Adrenal gland (tissue), 9 donors: ENCODE measurements at regions not wholly inside any gene's neighbourhood (a gene's known extent, or its start where the extent isn't known, plus 50 kb on each side); places are given as distances from the start of the nearest gene placed in this dataset.
"Not testable (repeated sequence)": the region's sequence is repeated elsewhere in the genome, so short reads cannot be mapped to it uniquely, and the experiment has no call there.

Experiments used
- DNase-seq, 7 donors: peaks; one replicate each; pipeline ENCODE4 v3.0.0-alpha.2; 2019 to 2020
- H3K27ac ChIP-seq, 5 donors: fragments of 200-600 bp; sonication (generic) in 4 of 5; 1 replicate in 3 of 5; 2 replicates in 2 of 5; pipeline versions ENCODE4 v1.5.1 to v1.8.0; 2016 to 2020; ENCODE audit warnings: mild to moderate bottlenecking in 1 of 5
- H3K27me3 ChIP-seq: fragments of 200-600 bp; 2 replicates; pipeline ENCODE4 v1.8.0; 2021
- H3K36me3 ChIP-seq, 2 donors: fragments of 200-600 bp; replicated peaks in 1 of 2; 1 replicate in 1 of 2; 2 replicates in 1 of 2; pipeline versions ENCODE4 v1.5.1 to v1.8.0; 2018 to 2022
- H3K4me1 ChIP-seq, 2 donors: fragments of 200-600 bp; replicated peaks in 1 of 2; 1 replicate in 1 of 2; 2 replicates in 1 of 2; pipeline versions ENCODE4 v1.5.1 to v1.8.0; 2018 to 2021
- H3K4me3 ChIP-seq, 4 donors: fragments of 200-600 bp; sonication (generic) in 3 of 4; one replicate each; pipeline ENCODE4 v1.5.1; 2016 to 2018
- H3K9me3 ChIP-seq, 3 donors: fragments of 200-600 bp; sonication (generic) in 1 of 3; replicated peaks in 1 of 3; 1 replicate in 2 of 3; 2 replicates in 1 of 3; pipeline versions ENCODE4 v1.5.1 to v1.8.0; 2016 to 2021
- CTCF ChIP-seq, 6 experiments: fragments of 450-650 bp in 4 of 6; fragments of 200-600 bp in 2 of 6; sonication (generic) in 1 of 6; IDR thresholded peaks; 1 replicate in 5 of 6; 2 replicates in 1 of 6; pipeline versions ENCODE4 v1.5.1 to v1.8.0; 2016 to 2021; ENCODE audit warnings: antibody characterized with exemption in 6 of 6, mild to moderate bottlenecking in 2 of 6, moderate library complexity in 1 of 6
- POLR2A ChIP-seq, 2 donors: fragments of 450-650 bp; IDR thresholded peaks; one replicate each; pipeline ENCODE4 v1.6.1; 2017; ENCODE audit warnings: antibody characterized with exemption in 2 of 2, mild to moderate bottlenecking in 2 of 2, moderate library complexity in 1 of 2
- WGBS, 4 donors: extraction: QIAGEN DNeasy Blood & Tissue Kit in 2 of 4; methylation state at CpG; one replicate each; pipeline versions ENCODE4 v1.1.5 to v1.1.7; 2013 to 2017; 5-methylcytosine and 5-hydroxymethylcytosine counted together
- intact Hi-C, 2 donors: fragments of 100-400 bp; cut with DNase I; formaldehyde crosslinking; loops; one replicate each; pipeline versions ENCODE4 v1.14.1 to v1.15.0; 2022 to 2023
- donor health status: healthy with polysubstance abuse.
- donor health status: Bipolar disorder and iron deficiency.
- donor health status: DM: yes; HTN: yes; CAD: no.
- donor health status: DM: no; HTN: no; CAD: no.
- donor health status: DM: no; HTN: no; CAD: no.

- Histone ChIP-seq H3K9me3 (no peaks in the 10 kb centered on the region), H3K36me3 (no peaks in the 10 kb centered on the region), H3K27ac (no peak overlapping the region), H3K4me3 (no peak overlapping the region), H3K27me3 (peaks cover 12% of the 10 kb centered on the region), H3K4me1 (no peaks in the 10 kb centered on the region)
- intact Hi-C loops = no loop called here
- DNase-seq = no peak
- WGBS, 4 donors = 75 to 100% (median 90%) methylated on average over 1 to 6 of the region's 6 CpGs
- TF ChIP-seq POLR2A (IDR thresholded peaks at IDR 0.05) = no peak
- no peak for TF ChIP-seq CTCF (IDR thresholded peaks at IDR 0.05)
Measured at GRCh38 chrX:113392355-113392754, 551.7 kb upstream of the AMOT start.

- intact Hi-C loops = no loop called here
- H3K36me3 ChIP-seq = no peaks in the 10 kb centered on the region
- no peaks in the 10 kb centered on the region for H3K9me3 ChIP-seq
- 80 to 96% (median 88%) methylated on average over 13 of the region's 13 CpGs for WGBS, 4 donors
- no peak for DNase-seq
- no peaks in the 10 kb centered on the region for H3K4me1 ChIP-seq
- peaks cover 12% of the 10 kb centered on the region for H3K27me3 ChIP-seq
- H3K4me3 ChIP-seq = no peak overlapping the region
- TF ChIP-seq CTCF (IDR thresholded peaks at IDR 0.05) = no peak
- no peak for TF ChIP-seq POLR2A (IDR thresholded peaks at IDR 0.05)
- no peak overlapping the region for H3K27ac ChIP-seq
Measured at GRCh38 chrX:113391875-113392274, 551.2 kb upstream of the AMOT start.

GRCh38 chrX:113390531-113390930 lies 549.9 kb upstream of the AMOT start:
- Histone ChIP-seq H3K27me3 (peaks cover 12% of the 10 kb centered on the region), H3K9me3 (no peaks in the 10 kb centered on the region), H3K27ac (no peak overlapping the region), H3K36me3 (no peaks in the 10 kb centered on the region), H3K4me1 (no peaks in the 10 kb centered on the region), H3K4me3 (no peak overlapping the region)
- intact Hi-C loops = no loop called here
- no peak for TF ChIP-seq POLR2A (IDR thresholded peaks at IDR 0.05)
- WGBS, 4 donors = 75 to 84% (median 78%) methylated on average over 2 to 3 of the region's 3 CpGs
- DNase-seq = no peak

- Histone ChIP-seq H3K27ac (no peak overlapping the region), H3K9me3 (no peaks in the 10 kb centered on the region), H3K4me1 (no peaks in the 10 kb centered on the region), H3K27me3 (peaks cover 12% of the 10 kb centered on the region), H3K36me3 (no peaks in the 10 kb centered on the region), H3K4me3 (no peak overlapping the region)
- TF ChIP-seq POLR2A (IDR thresholded peaks at IDR 0.05) = no peak
- TF ChIP-seq CTCF (IDR thresholded peaks at IDR 0.05) = no peak
- intact Hi-C loops = no loop called here
- DNase-seq = no peak
- 78 to 98% (median 94%) methylated on average over 2 of the region's 2 CpGs for WGBS, 4 donors
Measured at GRCh38 chrX:113389846-113390245, 549.2 kb upstream of the AMOT start.

- 6 to 20% (median 18%) methylated on average over 2 to 3 of the region's 3 CpGs for WGBS, 4 donors
- intact Hi-C loops = no loop called here
- Histone ChIP-seq H3K9me3 (no peaks in the 10 kb centered on the region), H3K4me1 (no peaks in the 10 kb centered on the region), H3K4me3 (no peak overlapping the region), H3K27ac (no peak overlapping the region), H3K27me3 (no peaks in the 10 kb centered on the region), H3K36me3 (no peaks in the 10 kb centered on the region)
- DNase-seq = peak; percentile 38 to 63 (median 48)
- no peak for TF ChIP-seq POLR2A (IDR thresholded peaks at IDR 0.05)
- no peak for TF ChIP-seq CTCF (IDR thresholded peaks at IDR 0.05)
Measured at GRCh38 chrX:113384628-113385027, 544.0 kb upstream of the AMOT start.

GRCh38 chrX:113373421-113373820 lies 532.8 kb upstream of the AMOT start:
- H3K4me3 ChIP-seq, H3K27ac ChIP-seq, H3K4me1 ChIP-seq, intact Hi-C loops, H3K27me3 ChIP-seq, DNase-seq, H3K9me3 ChIP-seq, H3K36me3 ChIP-seq: not testable (repeated sequence)
- 61 to 92% (median 88%) methylated on average over 3 of the region's 3 CpGs for WGBS, 4 donors
